ENCODE measurements at regions not wholly inside any gene's neighbourhood (a gene's known extent, or its start where the extent isn't known, plus 50 kb on each side); places are given as distances from the start of the nearest gene placed in this dataset.

DNA sequence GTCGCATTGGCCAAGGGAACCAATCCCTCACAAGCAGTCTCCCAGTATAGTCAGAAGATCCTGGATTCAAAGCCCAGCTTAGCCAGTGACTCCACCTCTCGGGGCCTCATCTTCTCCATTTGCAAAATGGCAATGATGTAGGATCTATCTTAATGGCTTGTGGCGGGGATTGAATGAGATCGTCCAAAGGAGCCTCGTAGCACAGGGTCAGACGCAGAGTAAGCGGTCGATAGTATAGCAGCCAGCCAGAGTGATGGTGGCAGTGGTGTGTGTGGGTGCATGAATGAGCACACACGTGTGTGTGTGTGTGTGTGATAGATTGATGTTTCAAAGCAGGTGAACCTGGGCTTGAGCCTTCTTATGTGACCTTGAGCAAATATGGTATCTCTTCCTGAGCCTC lies 79.8 kb upstream of the WNT4 start:
- TF ChIP-seq ZNF384 (IDR thresholded peaks at IDR 0.05) (no peak), FOXK2 (IDR thresholded peaks at IDR 0.05) (no peak), ELF4 (IDR thresholded peaks at IDR 0.05) (no peak), TARDBP (IDR thresholded peaks at IDR 0.05) (no peak), FOXA1 (IDR thresholded peaks at IDR 0.05) (no peak), SP1 (IDR thresholded peaks at IDR 0.05) (no peak), SUZ12 (IDR thresholded peaks at IDR 0.05) (no peak), BHLHE40 (IDR thresholded peaks at IDR 0.05; ENCODE audit: borderline replicate concordance) (no peak), FOXM1 (IDR thresholded peaks at IDR 0.05; ENCODE audit: borderline replicate concordance) (no peak), LEF1 (IDR thresholded peaks at IDR 0.05; ENCODE audit: borderline replicate concordance) (no peak), ARNT (IDR thresholded peaks at IDR 0.05) (no peak), NFRKB (IDR thresholded peaks at IDR 0.05) (no peak), HDGF (IDR thresholded peaks at IDR 0.05; ENCODE audit: borderline replicate concordance) (no peak)
- TF ChIP-seq, protein P1, sequence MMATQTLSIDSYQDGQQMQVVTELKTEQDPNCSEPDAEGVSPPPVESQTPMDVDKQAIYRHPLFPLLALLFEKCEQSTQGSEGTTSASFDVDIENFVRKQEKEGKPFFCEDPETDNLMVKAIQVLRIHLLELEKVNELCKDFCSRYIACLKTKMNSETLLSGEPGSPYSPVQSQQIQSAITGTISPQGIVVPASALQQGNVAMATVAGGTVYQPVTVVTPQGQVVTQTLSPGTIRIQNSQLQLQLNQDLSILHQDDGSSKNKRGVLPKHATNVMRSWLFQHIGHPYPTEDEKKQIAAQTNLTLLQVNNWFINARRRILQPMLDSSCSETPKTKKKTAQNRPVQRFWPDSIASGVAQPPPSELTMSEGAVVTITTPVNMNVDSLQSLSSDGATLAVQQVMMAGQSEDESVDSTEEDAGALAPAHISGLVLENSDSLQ (IDR thresholded peaks at IDR 0.05) = no peak
